ENCODE measurements at regions not wholly inside any gene's neighbourhood (a gene's known extent, or its start where the extent isn't known, plus 50 kb on each side); places are given as distances from the start of the nearest gene placed in this dataset.

GRCh38 chr15:38862099-38862498 is 297.5 kb upstream of the RASGRP1 start:
- TF ChIP-seq EZH2phosphoT487 (IDR thresholded peaks at IDR 0.05; ENCODE audit: insufficient read depth, low read depth) (no peak), EZH2 (IDR thresholded peaks at IDR 0.05; ENCODE audit: insufficient read depth, poor library complexity, severe bottlenecking) (no peak)
- H3K4me3 ChIP-seq, result no peak overlapping the region
- no peaks in the 10 kb centered on the region for H3K9me2 ChIP-seq (ENCODE audit: insufficient read depth)
- H3K36me3 ChIP-seq (ENCODE audit: low read depth), result no peaks in the 10 kb centered on the region
- 0 out of 2 replicates have a peak overlapping the region, but pooled peaks have one; percentile 1 for H3K27ac ChIP-seq
- no peaks in the 10 kb centered on the region for H3K9me3 ChIP-seq (ENCODE audit: low read depth)
- H4K20me1 ChIP-seq (ENCODE audit: insufficient read depth), result no peaks in the 10 kb centered on the region
- no peaks in the 10 kb centered on the region for H3K79me2 ChIP-seq (ENCODE audit: insufficient read depth)
- H3F3A ChIP-seq (ENCODE audit: insufficient read depth), result peaks cover 54% of the 10 kb centered on the region
- H3K4me1 ChIP-seq (ENCODE audit: insufficient read depth), result peaks cover 25% of the 10 kb centered on the region
- no peak overlapping the region for H3K4me2 ChIP-seq (ENCODE audit: unreplicated experiment)
- no peak overlapping the region; the same call in 1 of the 2 replicates for H2AFZ ChIP-seq
- no peak for DNase-seq
- H3K27me3 ChIP-seq (replicated peaks; ENCODE audit: insufficient read depth), result no peaks in the 10 kb centered on the region
- H3K9ac ChIP-seq, result no peak overlapping the region
- in situ Hi-C loops (cut with MboI), result no loop called here
- WGBS, 2 experiments (ENCODE audit: low coverage in 1 of 2, low lambda C conversion rate in 2 of 2, missing lambda C conversion rate in 2 of 2), result 69 to 78% methylated on average over 1 of the region's 1 CpG

DNA sequence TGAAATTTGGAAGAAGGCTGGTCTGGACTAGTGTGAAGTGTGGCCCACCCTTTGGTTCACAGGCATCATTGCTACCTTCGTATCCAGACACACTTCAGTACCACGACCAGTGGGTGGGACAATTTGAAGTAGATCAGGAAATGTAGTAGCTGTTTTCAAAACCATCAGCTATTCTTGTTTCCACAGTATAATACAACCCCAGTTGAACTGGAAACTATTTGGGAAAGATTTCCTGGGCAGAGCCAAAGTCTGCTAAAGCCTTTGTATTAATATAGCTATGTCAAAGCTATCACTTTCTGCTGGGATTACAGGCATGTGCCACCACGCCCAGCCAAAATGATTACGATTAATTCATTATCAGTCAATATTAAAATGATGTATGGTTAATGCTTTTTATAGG is 298.8 kb upstream of the RASGRP1 start:
- H3K9ac ChIP-seq, result no peak overlapping the region
- H3K4me1 ChIP-seq (ENCODE audit: insufficient read depth), result peaks cover 37% of the 10 kb centered on the region
- no peaks in the 10 kb centered on the region for H3K36me3 ChIP-seq (ENCODE audit: low read depth)
- H3K9me2 ChIP-seq (ENCODE audit: insufficient read depth), result no peaks in the 10 kb centered on the region
- 0 out of 2 replicates have a peak, but pooled peaks cover 7% of the 10 kb centered on the region for H3K79me2 ChIP-seq (ENCODE audit: insufficient read depth)
- H4K20me1 ChIP-seq (ENCODE audit: insufficient read depth), result no peaks in the 10 kb centered on the region
- TF ChIP-seq EZH2 (IDR thresholded peaks at IDR 0.05; ENCODE audit: insufficient read depth, poor library complexity, severe bottlenecking), result no peak
- no peak for TF ChIP-seq EZH2phosphoT487 (IDR thresholded peaks at IDR 0.05; ENCODE audit: insufficient read depth, low read depth)
- no peak overlapping the region for H2AFZ ChIP-seq
- H3K27me3 ChIP-seq (replicated peaks; ENCODE audit: insufficient read depth), result no peaks in the 10 kb centered on the region
- no peak for DNase-seq
- H3K4me2 ChIP-seq (ENCODE audit: unreplicated experiment), result no peak overlapping the region
- H3F3A ChIP-seq (ENCODE audit: insufficient read depth), result peaks cover 64% of the 10 kb centered on the region
- no peak overlapping the region for H3K4me3 ChIP-seq
- no peak overlapping the region for H3K27ac ChIP-seq
- no peaks in the 10 kb centered on the region for H3K9me3 ChIP-seq (ENCODE audit: low read depth)
- in situ Hi-C loops (cut with MboI), result no loop called here
- 95 to 97% methylated on average over 4 of the region's 4 CpGs for WGBS, 2 experiments (ENCODE audit: low coverage in 1 of 2, low lambda C conversion rate in 2 of 2, missing lambda C conversion rate in 2 of 2)

- H2AFZ ChIP-seq, result no peak overlapping the region
- H3K4me3 ChIP-seq, result no peak overlapping the region
- no peaks in the 10 kb centered on the region for H3K9me3 ChIP-seq (ENCODE audit: low read depth)
- peak overlapping the region; percentile 72 for H3K4me2 ChIP-seq (ENCODE audit: unreplicated experiment)
- in situ Hi-C loops (cut with MboI), result no loop called here
- peak overlapping the region; percentile 87 for H3K27ac ChIP-seq
- TF ChIP-seq EZH2 (IDR thresholded peaks at IDR 0.05; ENCODE audit: insufficient read depth, poor library complexity, severe bottlenecking) (no peak), EZH2phosphoT487 (IDR thresholded peaks at IDR 0.05; ENCODE audit: insufficient read depth, low read depth) (no peak)
- peak overlapping the region; percentile 64 for H3K9ac ChIP-seq
- H3K36me3 ChIP-seq (ENCODE audit: low read depth), result no peaks in the 10 kb centered on the region
- no peaks in the 10 kb centered on the region for H3K9me2 ChIP-seq (ENCODE audit: insufficient read depth)
- 0 out of 2 replicates have a peak, but pooled peaks cover 7% of the 10 kb centered on the region for H3K79me2 ChIP-seq (ENCODE audit: insufficient read depth)
- WGBS, 2 experiments (ENCODE audit: low coverage in 1 of 2, low lambda C conversion rate in 2 of 2, missing lambda C conversion rate in 2 of 2), result 96% methylated on average over 3 of the region's 3 CpGs
- no peaks in the 10 kb centered on the region for H4K20me1 ChIP-seq (ENCODE audit: insufficient read depth)
- DNase-seq, result peak; percentile 30
- H3K4me1 ChIP-seq (ENCODE audit: insufficient read depth), result peaks cover 44% of the 10 kb centered on the region
- no peaks in the 10 kb centered on the region for H3K27me3 ChIP-seq (replicated peaks; ENCODE audit: insufficient read depth)
- H3F3A ChIP-seq (ENCODE audit: insufficient read depth), result peaks cover 71% of the 10 kb centered on the region
Observed at GRCh38 chr15:38864122-38864521, 299.5 kb upstream of the RASGRP1 start.

GRCh38 chr15:38864827-38865581 is 300.4 kb upstream of the RASGRP1 start:
- H3K4me2 ChIP-seq (ENCODE audit: unreplicated experiment), result peak overlapping the region; percentile 72
- in situ Hi-C loops (cut with MboI), result no loop called here

More at GRCh38 chr15:38864827-38865581, 300.4 kb upstream of the RASGRP1 start:
- no peaks in the 10 kb centered on the region for H3K9me2 ChIP-seq (ENCODE audit: insufficient read depth)
- H3K9ac ChIP-seq, result peak overlapping the region; percentile 64
- 1 to 4% methylated on average over 9 of the region's 9 CpGs for WGBS, 2 experiments (ENCODE audit: low coverage in 1 of 2, low lambda C conversion rate in 2 of 2, missing lambda C conversion rate in 2 of 2)
- H3K4me1 ChIP-seq (ENCODE audit: insufficient read depth), result peaks cover 46% of the 10 kb centered on the region
- TF ChIP-seq EZH2 (IDR thresholded peaks at IDR 0.05; ENCODE audit: insufficient read depth, poor library complexity, severe bottlenecking), result no peak
- 0 out of 2 replicates have a peak, but pooled peaks have one; percentile 68 for TF ChIP-seq EZH2phosphoT487 (IDR thresholded peaks at IDR 0.05; ENCODE audit: insufficient read depth, low read depth)
- H3K9me3 ChIP-seq (ENCODE audit: low read depth), result no peaks in the 10 kb centered on the region
- peak; percentile 92 for DNase-seq
- H2AFZ ChIP-seq, result peak overlapping the region; percentile 26
- H4K20me1 ChIP-seq (ENCODE audit: insufficient read depth), result no peaks in the 10 kb centered on the region
- H3K36me3 ChIP-seq (ENCODE audit: low read depth), result no peaks in the 10 kb centered on the region
- 0 out of 2 replicates have a peak, but pooled peaks cover 7% of the 10 kb centered on the region for H3K79me2 ChIP-seq (ENCODE audit: insufficient read depth)
- peaks cover 71% of the 10 kb centered on the region for H3F3A ChIP-seq (ENCODE audit: insufficient read depth)
- H3K27ac ChIP-seq, result peak overlapping the region; percentile 87
- H3K4me3 ChIP-seq, result peak overlapping the region; percentile 12; the same call in 1 of the 2 replicates
- H3K27me3 ChIP-seq (replicated peaks; ENCODE audit: insufficient read depth), result no peaks in the 10 kb centered on the region
